ENCODE measurements at regions not wholly inside any gene's neighbourhood (a gene's known extent, or its start where the extent isn't known, plus 50 kb on each side); places are given as distances from the start of the nearest gene placed in this dataset.

DNA sequence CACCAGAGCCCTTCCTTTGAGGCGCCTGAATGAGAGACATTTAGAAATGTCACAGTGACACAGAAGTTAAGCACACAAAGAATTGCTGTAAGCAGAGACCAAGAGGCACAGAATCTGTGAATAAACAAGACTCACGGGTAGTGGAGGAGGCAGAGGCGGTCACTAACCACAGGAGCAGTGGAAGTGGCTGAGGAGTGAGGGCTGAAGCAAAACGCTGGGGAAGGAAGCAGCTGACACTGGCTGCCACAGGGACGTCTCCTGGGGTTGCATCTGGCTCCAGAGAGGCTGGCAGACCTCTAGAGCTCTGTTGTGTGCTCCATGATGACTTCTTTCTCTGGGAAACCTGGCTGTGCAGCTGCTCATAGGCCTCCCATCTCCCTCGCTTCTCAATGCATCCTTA lies 65.0 kb upstream of the SLC2A12 start:
- Mint-ChIP-seq H3K9me3 (no peaks in the 10 kb centered on the region), H3K36me3 (no peaks in the 10 kb centered on the region), H3K27me3 (peaks cover 15 to 18% of the 10 kb centered on the region in 2 donors), H3K4me1 (ENCODE audit: low read depth in 2 of 2) (peaks cover 0 to 3% of the 10 kb centered on the region in 2 donors), H3K27ac (no peak overlapping the region), H3K4me3 (no peak overlapping the region)
- DNase-seq (ENCODE audit: low spot score) (no peak), ATAC-seq (no peak)

DNA sequence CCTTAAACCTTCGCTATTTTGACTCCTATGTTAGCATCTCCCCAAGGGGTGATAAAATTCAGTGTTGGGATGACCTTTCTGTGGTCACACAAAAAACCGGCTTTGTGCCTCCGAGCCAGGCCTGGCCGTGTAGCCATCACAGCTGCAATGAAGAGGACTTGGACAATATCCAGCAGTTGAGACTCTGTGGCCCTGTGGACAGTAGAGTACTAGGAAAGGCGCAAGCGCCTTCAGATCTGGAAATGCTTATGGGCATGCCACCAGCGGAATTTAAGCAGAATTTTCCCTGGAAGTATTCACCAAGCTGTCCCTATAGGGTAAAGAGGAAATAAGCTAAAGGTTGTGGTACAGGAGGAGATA lies 63.3 kb upstream of the SLC2A12 start:
- DNase-seq (ENCODE audit: low spot score) (no peak), ATAC-seq (no peak)
- no peaks in the 10 kb centered on the region for H3K36me3 Mint-ChIP-seq
- no peaks in the 10 kb centered on the region for H3K9me3 Mint-ChIP-seq
- H3K4me3 Mint-ChIP-seq, result no peak overlapping the region
- peaks cover 15 to 18% of the 10 kb centered on the region in 2 donors for H3K27me3 Mint-ChIP-seq
- no peak overlapping the region for H3K27ac Mint-ChIP-seq
- H3K4me1 Mint-ChIP-seq (ENCODE audit: low read depth in 2 of 2), result peaks cover 0 to 3% of the 10 kb centered on the region in 2 donors

DNA sequence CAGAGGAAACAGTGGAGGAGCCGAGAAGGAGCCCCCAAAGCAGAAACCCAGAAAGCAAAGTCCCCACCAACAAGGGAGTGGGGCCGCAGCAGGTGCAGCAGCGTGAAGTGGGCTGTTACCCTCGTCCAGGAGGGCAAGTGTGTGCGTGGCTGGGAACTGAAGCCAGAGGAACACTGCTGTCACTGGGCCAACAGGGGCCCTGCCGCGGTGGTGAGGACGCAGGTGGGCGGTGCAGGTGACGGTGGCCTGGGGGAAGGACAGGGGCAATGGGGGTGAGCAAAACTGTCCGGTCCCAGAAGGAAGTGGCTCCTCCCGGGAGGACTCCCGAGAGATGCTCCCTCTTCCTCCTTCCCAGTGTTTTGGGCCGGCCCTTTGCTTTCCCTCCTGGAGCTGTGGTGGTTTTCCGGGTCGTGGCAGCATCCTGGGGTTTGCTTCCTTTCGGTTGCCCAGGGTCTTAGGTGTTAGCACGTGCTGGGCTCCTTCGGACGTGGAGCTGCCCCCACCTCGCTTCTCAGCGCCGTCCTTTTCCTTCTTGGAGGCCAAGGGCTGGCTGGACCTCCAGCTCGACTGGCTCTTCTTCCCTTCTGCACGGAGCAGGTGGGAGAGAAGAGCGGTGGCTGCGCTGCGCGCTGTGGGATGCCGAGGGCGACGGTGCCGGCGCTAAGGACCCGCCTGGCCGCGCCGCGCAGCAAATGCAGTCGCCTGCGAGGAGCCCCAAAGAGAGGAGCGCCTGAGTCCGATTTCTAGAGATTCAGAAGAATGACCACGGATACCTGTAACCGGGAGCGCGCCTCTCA lies 62.7 kb upstream of the SLC2A12 start:
- Mint-ChIP-seq H3K9me3 (no peaks in the 10 kb centered on the region), H3K4me3 (no peak overlapping the region), H3K27me3 (peaks cover 15 to 18% of the 10 kb centered on the region in 2 donors), H3K36me3 (no peaks in the 10 kb centered on the region), H3K4me1 (ENCODE audit: low read depth in 2 of 2) (peaks cover 0 to 3% of the 10 kb centered on the region in 2 donors), H3K27ac (no peak overlapping the region)
- ATAC-seq (peak in 1 of 2 donors; percentile 36), DNase-seq (ENCODE audit: low spot score) (no peak)

DNA sequence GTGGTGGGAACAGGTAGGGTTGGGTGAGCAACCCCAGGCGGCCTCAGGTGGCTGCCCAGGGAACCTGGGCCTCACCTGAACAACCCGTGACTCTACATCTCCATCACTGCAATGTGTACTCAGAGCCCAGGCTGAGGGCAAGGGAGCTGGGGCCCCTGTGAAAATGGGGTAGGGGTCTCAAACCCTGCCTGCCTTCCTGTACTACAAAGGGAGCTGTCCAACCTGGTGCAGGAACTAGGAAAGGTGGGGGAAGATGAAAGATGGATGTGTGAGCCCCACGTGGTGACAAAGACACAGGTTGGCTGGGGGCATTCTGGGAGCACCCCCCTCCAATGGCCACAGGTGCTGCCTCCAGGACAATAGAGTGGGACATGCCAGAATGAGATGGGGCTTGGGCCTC lies 62.1 kb upstream of the SLC2A12 start:
- ATAC-seq, result no peak
- no peak overlapping the region for H3K27ac Mint-ChIP-seq
- no peak for DNase-seq (ENCODE audit: low spot score)

DNA sequence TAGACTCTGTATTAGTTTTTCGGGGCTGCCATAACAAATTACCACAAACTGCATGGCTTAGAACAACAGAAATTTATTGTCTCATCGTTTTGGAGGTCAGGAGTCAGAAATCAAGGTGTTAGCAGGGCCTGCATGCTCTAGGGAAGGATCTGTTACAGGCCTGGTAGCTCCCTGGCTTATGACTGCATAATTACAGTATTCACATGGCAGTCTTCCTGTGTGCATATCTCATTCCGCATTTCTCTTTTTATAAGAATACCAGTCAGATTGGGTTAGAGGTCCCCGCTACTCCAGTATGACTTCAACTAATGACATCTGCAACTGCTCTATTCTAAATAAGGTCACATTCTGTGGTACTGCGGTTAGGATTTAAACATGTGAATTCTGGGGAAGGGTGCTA lies 59.3 kb upstream of the SLC2A12 start:
- Mint-ChIP-seq H3K4me1 (ENCODE audit: low read depth in 2 of 2) (no peaks in the 10 kb centered on the region), H3K27ac (no peak overlapping the region), H3K4me3 (no peak overlapping the region), H3K36me3 (no peaks in the 10 kb centered on the region), H3K9me3 (no peaks in the 10 kb centered on the region), H3K27me3 (peaks cover 13 to 18% of the 10 kb centered on the region in 2 donors)
- no peak for DNase-seq (ENCODE audit: low spot score)
- no peak for ATAC-seq

More for the DNA sequence above, 62.1 kb upstream of the SLC2A12 start:
- Mint-ChIP-seq H3K9me3 (no peaks in the 10 kb centered on the region), H3K4me1 (ENCODE audit: low read depth in 2 of 2) (peaks cover 0 to 3% of the 10 kb centered on the region in 2 donors), H3K27me3 (peaks cover 15 to 18% of the 10 kb centered on the region in 2 donors), H3K4me3 (no peak overlapping the region), H3K36me3 (no peaks in the 10 kb centered on the region)

DNA sequence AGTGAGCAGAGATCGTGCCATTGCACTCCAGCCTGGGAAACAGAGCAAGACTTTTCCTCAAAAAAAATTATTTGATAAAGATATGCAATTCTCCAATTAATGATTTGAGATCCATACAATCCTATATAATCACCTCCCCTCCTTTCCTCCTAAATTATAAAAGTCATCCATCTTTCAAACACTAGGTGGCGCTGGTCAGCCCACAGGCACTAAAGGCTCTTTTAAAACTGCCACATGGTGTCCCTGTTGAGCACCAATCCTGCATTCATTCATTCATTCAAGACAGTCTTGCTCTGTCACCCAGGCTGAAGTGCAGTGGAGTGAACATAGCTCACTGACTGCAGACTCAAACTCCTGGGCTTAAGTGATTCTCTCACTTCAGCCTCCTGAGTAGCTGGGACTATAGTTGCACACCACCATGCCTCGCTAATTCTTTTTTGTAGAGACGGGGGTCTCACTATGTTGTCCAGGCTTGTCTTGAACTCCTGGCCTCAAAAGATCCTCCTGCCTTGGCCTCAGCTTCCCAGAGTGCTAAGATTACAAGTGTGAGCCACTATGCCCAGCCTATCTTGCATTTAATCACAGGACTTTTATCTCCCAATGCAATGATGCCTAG lies 58.7 kb upstream of the SLC2A12 start:
- Mint-ChIP-seq H3K27me3 (peaks cover 13 to 18% of the 10 kb centered on the region in 2 donors), H3K36me3 (no peaks in the 10 kb centered on the region), H3K4me3 (no peak overlapping the region), H3K27ac (no peak overlapping the region), H3K9me3 (no peaks in the 10 kb centered on the region), H3K4me1 (ENCODE audit: low read depth in 2 of 2) (no peaks in the 10 kb centered on the region)
- peak; percentile 40 to 52 for ATAC-seq
- DNase-seq (ENCODE audit: low spot score), result peak; percentile 63

DNA sequence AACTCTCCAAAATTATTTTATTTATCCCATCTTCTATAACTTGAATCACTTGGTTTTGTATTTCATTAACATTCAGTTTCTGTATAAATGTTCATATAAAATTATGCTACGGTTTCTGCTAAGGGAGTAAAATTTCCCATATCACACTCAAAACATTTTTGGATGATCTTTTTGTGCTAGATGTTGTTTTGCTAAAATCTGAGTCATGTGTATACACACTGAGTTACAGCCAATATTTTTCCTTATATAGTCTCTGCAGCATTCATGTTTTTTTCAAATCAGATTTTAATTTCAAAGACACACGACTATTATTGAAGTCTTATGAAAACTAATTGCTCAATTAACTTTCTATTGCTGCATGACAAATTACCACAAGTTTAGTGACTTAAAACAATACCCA lies 54.3 kb upstream of the SLC2A12 start:
- H3K27me3 Mint-ChIP-seq, result peaks cover 2 to 3% of the 10 kb centered on the region in 2 donors
- H3K27ac Mint-ChIP-seq, result no peak overlapping the region
- no peaks in the 10 kb centered on the region for H3K4me1 Mint-ChIP-seq (ENCODE audit: low read depth in 2 of 2)
- H3K4me3 Mint-ChIP-seq, result no peak overlapping the region
- no peaks in the 10 kb centered on the region for H3K36me3 Mint-ChIP-seq
- ATAC-seq (no peak), DNase-seq (ENCODE audit: low spot score) (no peak)
- no peaks in the 10 kb centered on the region for H3K9me3 Mint-ChIP-seq

DNA sequence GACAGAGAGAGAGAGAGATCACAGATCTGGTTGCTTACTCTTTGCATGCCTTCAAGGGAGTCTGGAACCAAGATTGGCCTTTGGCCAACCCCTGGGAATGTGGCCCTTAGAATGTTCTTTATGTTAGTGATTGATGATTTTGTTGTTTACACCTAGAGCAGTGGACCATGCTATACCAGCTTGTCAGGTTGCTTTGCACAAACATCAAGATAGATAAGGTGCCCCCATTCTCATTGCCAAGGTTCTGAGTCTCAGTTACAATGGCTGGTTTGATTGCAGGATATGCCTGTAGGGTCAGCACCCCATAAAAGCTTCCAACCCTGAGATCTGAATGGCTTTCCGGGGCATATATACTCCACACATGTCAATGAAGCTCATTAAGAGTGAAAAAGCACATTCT lies 53.5 kb upstream of the SLC2A12 start:
- Mint-ChIP-seq H3K4me1 (ENCODE audit: low read depth in 2 of 2) (no peaks in the 10 kb centered on the region), H3K36me3 (no peaks in the 10 kb centered on the region), H3K4me3 (no peak overlapping the region), H3K27ac (no peak overlapping the region), H3K9me3 (no peaks in the 10 kb centered on the region), H3K27me3 (peaks cover 7 to 8% of the 10 kb centered on the region in 2 donors)
- ATAC-seq, result no peak
- DNase-seq (ENCODE audit: low spot score), result no peak

DNA sequence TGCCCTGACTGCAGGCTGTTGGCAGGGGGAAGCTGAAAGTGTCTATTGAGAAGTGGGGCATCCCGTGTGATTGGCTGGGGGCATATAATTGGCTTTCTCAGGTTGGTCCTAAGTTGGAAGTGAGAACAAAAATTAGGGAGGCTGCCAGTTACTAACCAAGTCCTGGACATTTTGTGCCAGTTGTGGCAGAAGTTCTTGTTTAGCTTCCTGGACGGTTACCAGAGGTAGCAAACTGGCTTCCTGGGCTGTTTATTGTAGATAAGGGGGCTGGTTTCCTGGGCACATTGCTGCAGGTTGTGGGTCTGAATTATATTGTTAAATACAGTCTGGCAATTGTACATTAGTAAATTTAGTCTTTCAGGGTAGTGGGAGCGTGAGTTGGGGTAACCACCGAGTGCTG lies 50.6 kb upstream of the SLC2A12 start:
- H3K27me3 Mint-ChIP-seq, result peaks cover 16 to 25% of the 10 kb centered on the region in 2 donors
- ATAC-seq (no peak), DNase-seq (ENCODE audit: low spot score) (no peak)
- no peak overlapping the region for H3K4me3 Mint-ChIP-seq
- no peaks in the 10 kb centered on the region for H3K36me3 Mint-ChIP-seq
- H3K9me3 Mint-ChIP-seq, result no peaks in the 10 kb centered on the region
- no peaks in the 10 kb centered on the region for H3K4me1 Mint-ChIP-seq (ENCODE audit: low read depth in 2 of 2)
- H3K27ac Mint-ChIP-seq, result no peak overlapping the region
